Liver (tissue), 3 donors: ENCODE measurements at regions not wholly inside any gene's neighbourhood (a gene's known extent, or its start where the extent isn't known, plus 50 kb on each side); places are given as distances from the start of the nearest gene placed in this dataset.

Experiments used
- HNF4G ChIP-seq: IDR thresholded peaks from 2 replicates; pipeline ENCODE4 v1.6.1; 2016; ENCODE audit warnings: antibody characterized with exemption
- SP1 ChIP-seq: IDR thresholded peaks from 2 replicates; pipeline ENCODE4 v1.6.1; 2018; ENCODE audit warnings: antibody characterized with exemption, mild to moderate bottlenecking
- TAF1 ChIP-seq: conservative IDR thresholded peaks from 2 replicates; pipeline ENCODE4 v1.6.1; 2016; ENCODE audit warnings: antibody characterized with exemption, mild to moderate bottlenecking
- TF ChIP-seq, protein P1 (sequence below): IDR thresholded peaks from 2 replicates; pipeline ENCODE4 v1.6.1; 2016; ENCODE audit warnings: antibody characterized with exemption
- TF ChIP-seq, protein P2 (sequence below): fragments of 150-350 bp; IDR thresholded peaks from 2 replicates; pipeline ENCODE4 v1.5.1; 2017; ENCODE audit warnings: improper control_type of control experiment, low read depth, low read length; ENCODE audit not compliant: missing input control
- donor health status: healthy.
- donor health status: healthy.

DNA sequence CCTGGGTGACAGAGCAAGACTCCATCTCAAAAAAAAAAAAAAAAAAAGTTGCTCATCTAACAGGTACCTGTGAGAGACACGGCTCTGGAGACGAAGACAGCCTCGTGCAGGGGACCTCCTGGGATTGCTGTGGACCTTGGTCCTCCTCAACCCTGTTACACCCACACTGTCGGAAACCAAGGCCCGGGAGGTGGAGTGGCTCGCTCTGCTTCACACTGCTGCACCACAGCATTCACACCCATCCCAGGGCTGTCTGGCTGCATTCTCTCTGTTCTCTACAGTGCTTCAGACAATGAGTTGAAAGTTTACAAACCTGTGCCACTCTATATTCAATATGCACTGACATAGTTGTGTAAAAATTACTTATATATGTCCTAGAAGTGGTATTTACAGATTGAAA lies 101.0 kb upstream of the TNS3 start:
- TF ChIP-seq, protein P1, sequence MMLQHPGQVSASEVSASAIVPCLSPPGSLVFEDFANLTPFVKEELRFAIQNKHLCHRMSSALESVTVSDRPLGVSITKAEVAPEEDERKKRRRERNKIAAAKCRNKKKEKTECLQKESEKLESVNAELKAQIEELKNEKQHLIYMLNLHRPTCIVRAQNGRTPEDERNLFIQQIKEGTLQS: no peak
- TF ChIP-seq TAF1 (no peak), HNF4G (no peak), SP1 (no peak)
- TF ChIP-seq, protein P2, sequence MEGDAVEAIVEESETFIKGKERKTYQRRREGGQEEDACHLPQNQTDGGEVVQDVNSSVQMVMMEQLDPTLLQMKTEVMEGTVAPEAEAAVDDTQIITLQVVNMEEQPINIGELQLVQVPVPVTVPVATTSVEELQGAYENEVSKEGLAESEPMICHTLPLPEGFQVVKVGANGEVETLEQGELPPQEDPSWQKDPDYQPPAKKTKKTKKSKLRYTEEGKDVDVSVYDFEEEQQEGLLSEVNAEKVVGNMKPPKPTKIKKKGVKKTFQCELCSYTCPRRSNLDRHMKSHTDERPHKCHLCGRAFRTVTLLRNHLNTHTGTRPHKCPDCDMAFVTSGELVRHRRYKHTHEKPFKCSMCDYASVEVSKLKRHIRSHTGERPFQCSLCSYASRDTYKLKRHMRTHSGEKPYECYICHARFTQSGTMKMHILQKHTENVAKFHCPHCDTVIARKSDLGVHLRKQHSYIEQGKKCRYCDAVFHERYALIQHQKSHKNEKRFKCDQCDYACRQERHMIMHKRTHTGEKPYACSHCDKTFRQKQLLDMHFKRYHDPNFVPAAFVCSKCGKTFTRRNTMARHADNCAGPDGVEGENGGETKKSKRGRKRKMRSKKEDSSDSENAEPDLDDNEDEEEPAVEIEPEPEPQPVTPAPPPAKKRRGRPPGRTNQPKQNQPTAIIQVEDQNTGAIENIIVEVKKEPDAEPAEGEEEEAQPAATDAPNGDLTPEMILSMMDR: no peak
